ENCODE measurements at regions not wholly inside any gene's neighbourhood (a gene's known extent, or its start where the extent isn't known, plus 50 kb on each side); places are given as distances from the start of the nearest gene placed in this dataset.

DNA sequence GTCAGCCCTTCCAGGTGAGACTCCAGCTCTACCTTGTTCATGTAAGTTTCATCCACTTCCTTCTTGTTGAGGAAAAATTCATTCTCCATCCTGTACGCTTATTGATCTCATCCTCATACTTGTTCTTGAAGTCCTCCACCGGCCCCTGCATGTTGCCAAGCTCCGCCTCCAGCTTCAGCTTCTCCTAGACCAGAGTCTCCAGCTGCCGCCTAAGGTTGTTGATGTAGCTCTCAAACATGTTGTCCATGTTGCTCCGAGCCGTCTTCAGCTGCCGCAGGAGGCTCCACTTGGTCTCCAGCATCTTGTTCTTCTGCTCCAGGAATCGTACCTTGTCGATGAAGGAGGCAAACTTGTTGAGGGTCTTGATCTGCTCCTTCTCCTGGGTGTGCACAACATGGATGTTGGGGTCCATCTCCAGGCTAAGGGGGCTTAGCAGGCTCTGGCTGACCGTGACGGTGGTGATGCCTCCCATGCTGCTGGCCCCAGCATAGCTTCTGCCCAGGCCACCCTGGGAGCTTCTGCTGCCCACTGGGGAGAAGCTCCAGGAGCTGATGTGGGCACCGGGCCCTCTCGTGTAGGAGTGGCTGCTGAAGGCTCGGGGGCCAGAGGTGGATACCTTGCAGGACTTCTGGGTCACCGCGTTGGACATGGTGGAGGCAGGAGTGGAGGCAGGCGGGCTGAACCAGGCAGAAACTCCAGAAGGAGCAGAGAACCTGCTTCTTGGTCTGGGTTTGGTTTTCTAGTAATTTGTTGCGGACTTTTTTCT is 422.6 kb upstream of the ARPP21 start:
- H3K27ac Mint-ChIP-seq: no peak overlapping the region
- POLR2A ChIA-PET: no interaction called here
- intact Hi-C loops (cut with micrococcal nuclease): no loop called here

More for the DNA sequence above, 422.6 kb upstream of the ARPP21 start:
- Mint-ChIP-seq H3K4me3 (no peak overlapping the region), H3K9me3 (ENCODE audit: insufficient read depth) (peaks cover 3% of the 10 kb centered on the region), H3K27me3 (no peaks in the 10 kb centered on the region), H3K4me1 (no peaks in the 10 kb centered on the region)
- H3K36me3 ChIP-seq (replicated peaks in 1 of 2; ENCODE audit: control extremely low read depth in 1 of 2, control insufficient read depth in 1 of 2, extremely low read depth in 1 of 2, insufficient read depth in 2 of 2, low read length in 1 of 2): no peaks in the 10 kb centered on the region
- TF ChIP-seq, protein P1, sequence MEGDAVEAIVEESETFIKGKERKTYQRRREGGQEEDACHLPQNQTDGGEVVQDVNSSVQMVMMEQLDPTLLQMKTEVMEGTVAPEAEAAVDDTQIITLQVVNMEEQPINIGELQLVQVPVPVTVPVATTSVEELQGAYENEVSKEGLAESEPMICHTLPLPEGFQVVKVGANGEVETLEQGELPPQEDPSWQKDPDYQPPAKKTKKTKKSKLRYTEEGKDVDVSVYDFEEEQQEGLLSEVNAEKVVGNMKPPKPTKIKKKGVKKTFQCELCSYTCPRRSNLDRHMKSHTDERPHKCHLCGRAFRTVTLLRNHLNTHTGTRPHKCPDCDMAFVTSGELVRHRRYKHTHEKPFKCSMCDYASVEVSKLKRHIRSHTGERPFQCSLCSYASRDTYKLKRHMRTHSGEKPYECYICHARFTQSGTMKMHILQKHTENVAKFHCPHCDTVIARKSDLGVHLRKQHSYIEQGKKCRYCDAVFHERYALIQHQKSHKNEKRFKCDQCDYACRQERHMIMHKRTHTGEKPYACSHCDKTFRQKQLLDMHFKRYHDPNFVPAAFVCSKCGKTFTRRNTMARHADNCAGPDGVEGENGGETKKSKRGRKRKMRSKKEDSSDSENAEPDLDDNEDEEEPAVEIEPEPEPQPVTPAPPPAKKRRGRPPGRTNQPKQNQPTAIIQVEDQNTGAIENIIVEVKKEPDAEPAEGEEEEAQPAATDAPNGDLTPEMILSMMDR (IDR thresholded peaks at IDR 0.05): no peak
- TF ChIP-seq EZH2 (IDR thresholded peaks at IDR 0.05; ENCODE audit: borderline replicate concordance, insufficient read depth, low read depth, low read length, poor library complexity, severe bottlenecking): no peak
- no peak for ATAC-seq (ENCODE audit: low read depth)
- no peaks in the 10 kb centered on the region for H3K27me3 ChIP-seq (replicated peaks in 1 of 4; ENCODE audit: control extremely low read depth in 1 of 4, control insufficient read depth in 3 of 4, insufficient read depth in 4 of 4, low read length in 3 of 4)
- no peak overlapping the region for H3K27ac ChIP-seq (ENCODE audit: low read length in 2 of 2)
- no peak overlapping the region for H3K9ac ChIP-seq (ENCODE audit: low read length)
- H3K4me3 ChIP-seq (ENCODE audit: control extremely low read depth in 1 of 5, extremely low read depth in 1 of 5, insufficient read depth in 1 of 5, low read depth in 2 of 5, low read length in 4 of 5): no peak overlapping the region
- H3K79me2 ChIP-seq (ENCODE audit: control insufficient read depth, insufficient read depth, low read length): no peaks in the 10 kb centered on the region
- 89% methylated on average over 17 of the region's 18 CpGs for WGBS (ENCODE audit: insufficient coverage)
- CTCF ChIA-PET: no interaction called here
- H2AFZ ChIP-seq (ENCODE audit: insufficient read depth, low read depth, low read length, poor library complexity, severe bottlenecking): no peak overlapping the region
- H4K20me1 ChIP-seq (ENCODE audit: control insufficient read depth, insufficient read depth, low read length, poor library complexity, severe bottlenecking): no peaks in the 10 kb centered on the region
- no peak for DNase-seq
- H3K4me1 ChIP-seq (ENCODE audit: control insufficient read depth in 2 of 2, insufficient read depth in 2 of 2, low read length in 2 of 2): no peaks in the 10 kb centered on the region
- peaks cover 0 to 16% (median 0%) of the 10 kb centered on the region in 3 donors for H3K9me3 ChIP-seq (ENCODE audit: control extremely low read depth in 1 of 3, control insufficient read depth in 2 of 3, insufficient read depth in 1 of 3, low read length in 2 of 3)
- H3K4me2 ChIP-seq (replicated peaks; ENCODE audit: low read depth, low read length, poor library complexity, severe bottlenecking): no peak overlapping the region
